Ureter (tissue), 1 donor: ENCODE measurements at regions not wholly inside any gene's neighbourhood (a gene's known extent, or its start where the extent isn't known, plus 50 kb on each side); places are given as distances from the start of the nearest gene placed in this dataset.

ENCODE experiments used
- DNase-seq: peaks from one replicate; pipeline ENCODE4 v3.0.0-alpha.2; 2020; ENCODE audit warnings: low spot score
- donor health status: DM: yes; HTN: yes; CAD: no.

DNA sequence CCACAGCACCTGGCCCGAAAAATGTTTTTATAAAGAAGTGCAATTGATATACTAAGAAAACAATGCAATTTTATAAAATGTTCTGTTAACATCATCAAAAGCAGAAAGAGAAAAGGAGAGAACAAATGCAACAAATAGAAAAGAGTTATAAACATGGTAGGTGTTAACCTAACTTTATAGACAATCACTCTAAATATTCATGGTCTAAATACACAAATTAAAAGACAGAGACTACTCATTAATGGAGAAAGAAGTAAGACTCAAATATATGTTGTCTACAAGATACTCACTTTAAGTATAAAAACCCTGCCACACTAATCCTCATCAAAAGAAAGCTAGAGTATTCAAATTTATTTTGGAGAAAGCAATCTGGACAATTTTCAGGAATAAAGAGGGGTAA lies 425.3 kb upstream of the ANKRD30A start:
- DNase-seq, result no peak

DNA sequence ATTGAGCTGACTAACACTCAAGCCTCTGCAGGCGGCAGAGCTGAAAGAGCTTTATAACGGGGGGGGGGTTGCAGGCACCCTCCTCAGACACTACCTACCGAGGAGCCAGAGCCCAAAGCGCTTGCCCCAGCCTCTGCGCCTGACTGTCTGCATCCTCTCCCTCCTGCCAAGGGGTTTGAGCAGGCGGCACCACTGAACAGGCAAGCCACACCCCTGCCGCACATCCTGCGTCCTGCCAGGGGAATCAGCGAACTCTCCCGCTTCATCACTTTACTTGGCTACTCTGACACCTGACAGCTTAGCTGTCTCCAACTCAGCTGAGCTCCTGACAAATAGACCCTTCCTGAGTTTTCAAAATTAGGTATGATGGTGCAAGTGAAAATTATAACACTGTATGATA lies 432.6 kb upstream of the ANKRD30A start:
- no peak for DNase-seq

DNA sequence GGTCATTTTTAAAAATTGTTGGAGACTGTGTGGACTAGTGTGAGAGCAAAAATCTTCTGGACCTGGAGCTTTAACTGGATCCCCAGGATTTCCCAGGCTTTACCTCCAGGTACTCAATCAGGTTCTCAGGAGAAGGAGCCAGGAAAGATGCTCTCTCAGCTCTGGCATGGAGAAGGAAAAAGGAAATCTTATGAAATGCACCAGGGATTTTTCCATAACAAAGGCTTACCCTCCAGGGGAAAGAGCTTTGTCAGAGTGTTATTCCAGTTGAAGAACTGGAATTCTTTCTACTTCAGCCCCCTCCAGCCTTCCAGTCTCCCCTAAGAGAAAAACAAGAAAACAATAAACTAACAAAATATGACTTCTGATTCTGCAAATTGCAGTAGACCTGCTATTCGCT lies 436.7 kb upstream of the ANKRD30A start:
- no peak for DNase-seq

DNA sequence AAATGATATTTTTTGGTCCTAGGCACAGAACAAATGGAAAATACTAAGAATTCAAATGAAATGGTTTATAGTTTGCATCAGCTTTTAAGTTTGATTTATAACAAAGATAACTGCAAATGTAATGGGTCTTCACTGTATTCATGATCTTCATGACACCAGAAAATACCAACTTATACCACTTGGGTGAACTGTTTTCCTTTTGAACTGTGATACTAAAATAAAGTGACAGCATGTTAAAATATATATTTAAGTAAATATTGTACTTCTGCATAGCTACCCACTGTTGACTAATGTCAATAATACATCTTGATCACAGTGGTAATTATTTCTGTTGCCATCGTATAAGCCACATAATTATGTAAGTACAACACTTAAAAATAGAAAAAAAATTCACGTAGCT lies 442.0 kb upstream of the ANKRD30A start:
- no peak for DNase-seq

DNA sequence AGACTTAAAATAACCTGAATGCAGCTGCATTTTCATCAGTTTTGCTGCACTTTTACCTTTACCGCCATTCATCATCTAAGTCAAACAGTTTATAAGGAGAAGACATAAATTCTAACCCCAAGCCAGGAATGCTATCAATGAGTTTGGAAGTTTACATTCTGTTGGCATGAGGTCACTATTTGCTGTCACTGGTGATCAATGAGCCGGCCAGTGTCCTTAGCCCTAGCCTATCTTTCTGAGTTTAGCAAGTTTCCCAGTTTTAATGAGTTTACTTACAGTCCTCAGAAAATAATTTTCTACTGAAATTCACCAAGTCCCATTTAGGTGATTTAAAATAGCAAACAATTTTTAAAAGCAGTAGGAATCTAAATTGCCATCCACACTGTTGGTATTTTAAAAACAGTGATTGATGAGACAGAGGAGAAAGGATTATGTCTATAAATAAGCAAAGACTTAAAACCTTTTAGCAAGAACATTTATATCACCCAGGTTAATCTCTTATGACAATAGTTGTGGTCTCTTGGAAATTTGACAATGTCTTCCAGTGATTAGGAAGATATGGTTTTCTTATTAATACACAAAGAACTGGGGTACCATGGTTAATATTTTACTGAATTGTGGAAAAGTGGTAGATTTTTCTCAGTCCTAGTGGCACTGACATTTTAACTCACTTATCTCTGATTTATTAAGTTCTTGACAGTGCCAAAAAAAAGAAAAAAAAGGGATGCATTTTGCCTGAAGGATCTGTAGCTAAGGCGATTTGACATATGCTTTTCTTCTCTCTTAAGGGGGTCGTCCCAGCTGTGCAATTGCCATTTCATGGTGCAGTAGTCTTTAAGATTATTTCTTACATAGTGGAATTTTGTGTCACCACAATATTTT lies 443.4 kb upstream of the ANKRD30A start:
- no peak for DNase-seq

DNA sequence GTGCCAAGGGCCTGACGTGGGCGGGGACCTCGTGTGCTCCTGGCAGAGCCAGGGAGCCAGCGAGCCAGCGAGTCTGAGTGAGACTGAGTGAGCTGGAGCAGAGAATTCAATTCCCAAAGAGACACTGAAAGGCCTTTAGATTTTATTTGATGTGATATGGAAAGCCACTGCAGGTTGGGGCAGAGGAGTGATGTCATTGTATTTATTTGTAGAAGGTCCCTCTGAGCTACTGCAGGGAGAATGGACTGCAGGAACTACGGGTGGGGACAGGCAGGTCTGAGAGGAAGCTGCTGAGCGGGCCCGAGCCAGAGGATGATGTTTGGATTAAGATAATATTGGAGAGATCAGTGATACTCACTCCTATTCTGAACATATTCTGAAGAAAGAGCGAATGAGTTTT lies 445.8 kb upstream of the ANKRD30A start:
- no peak for DNase-seq

DNA sequence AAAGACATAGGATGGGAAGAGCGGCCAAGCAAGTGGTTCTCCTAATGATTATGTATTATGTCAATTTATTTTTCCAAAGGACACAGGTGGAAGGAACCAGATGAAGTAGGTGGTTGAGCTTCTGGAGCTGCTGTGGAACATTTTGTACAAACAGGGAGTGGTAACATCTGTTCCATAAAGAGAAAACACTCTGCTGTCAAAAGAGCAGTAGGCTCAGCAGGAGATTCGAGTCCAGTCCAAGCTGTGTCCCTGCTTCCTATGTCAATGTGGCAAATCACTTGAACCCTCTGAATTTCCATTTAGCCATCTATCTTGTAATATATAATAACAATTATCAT lies 448.0 kb upstream of the ANKRD30A start:
- DNase-seq, result no peak

DNA sequence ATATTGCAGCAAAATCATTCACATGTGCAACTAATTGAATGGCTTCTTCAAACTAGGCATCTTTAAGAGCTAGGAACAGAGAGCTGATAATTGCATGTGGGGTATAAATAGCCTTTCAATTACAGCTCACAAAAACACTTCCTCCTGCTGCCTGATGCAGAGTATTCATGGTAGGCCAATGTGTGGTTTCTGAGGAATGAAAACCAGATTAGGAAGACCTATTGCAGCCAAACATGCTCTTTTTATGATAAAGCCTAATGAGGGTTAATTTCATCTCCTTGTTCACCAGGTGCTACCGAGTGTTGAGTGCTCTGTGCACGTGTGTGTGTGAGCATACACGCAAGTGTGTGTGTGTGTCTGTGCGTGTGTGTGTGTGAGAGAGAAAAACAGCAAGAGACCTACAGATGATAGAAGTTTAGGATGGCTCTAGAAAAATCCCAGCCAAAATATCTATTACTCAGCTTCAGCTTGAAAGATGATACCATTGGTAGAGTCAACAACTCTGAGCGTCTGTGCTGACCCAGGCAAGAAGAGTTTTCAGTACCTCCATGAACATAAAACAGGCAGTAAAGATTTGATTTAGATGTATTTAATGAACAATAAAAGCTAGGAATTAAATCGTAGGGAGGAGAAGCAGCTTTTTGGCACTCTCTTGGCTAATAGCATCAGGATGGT lies 448.5 kb upstream of the ANKRD30A start:
- no peak for DNase-seq

DNA sequence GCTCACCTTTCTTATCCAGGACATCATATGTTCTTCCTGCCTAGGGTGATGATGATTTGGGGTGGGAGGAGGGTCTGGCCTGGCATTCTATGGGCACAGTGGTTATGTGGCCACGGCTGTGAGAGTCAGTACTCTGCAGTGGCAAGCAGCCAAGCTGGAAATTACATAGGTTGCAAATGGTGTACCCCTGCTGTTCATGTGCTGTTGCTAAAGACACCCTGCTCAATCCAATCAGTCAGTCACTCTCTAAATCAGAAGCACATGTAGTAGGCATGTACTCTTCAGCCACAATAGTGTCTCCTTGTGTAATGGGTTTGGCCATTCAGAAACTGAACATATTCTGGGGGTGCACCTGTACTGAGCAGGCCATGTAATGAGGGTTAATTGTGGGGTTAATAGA lies 449.1 kb upstream of the ANKRD30A start:
- no peak for DNase-seq

DNA sequence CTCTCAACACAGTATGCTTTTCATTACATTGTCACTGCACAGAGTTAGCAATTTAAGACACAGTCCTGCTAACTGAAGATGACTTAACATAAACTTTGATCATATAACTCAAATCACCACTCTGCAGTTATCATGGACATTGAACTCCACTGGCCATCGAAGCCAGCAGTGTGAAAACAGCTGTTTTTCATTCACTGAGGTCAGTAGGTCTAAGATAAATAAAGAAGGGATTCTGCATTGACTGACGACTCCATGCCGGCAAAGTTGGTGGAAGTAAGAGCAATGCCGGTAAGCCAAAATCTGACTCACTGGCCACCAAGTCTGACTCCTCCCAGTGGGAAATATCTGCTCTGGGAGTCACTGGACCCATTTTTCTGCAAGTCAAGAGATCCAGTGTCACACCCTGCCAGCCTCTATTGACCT lies 449.9 kb upstream of the ANKRD30A start:
- DNase-seq, result no peak

DNA sequence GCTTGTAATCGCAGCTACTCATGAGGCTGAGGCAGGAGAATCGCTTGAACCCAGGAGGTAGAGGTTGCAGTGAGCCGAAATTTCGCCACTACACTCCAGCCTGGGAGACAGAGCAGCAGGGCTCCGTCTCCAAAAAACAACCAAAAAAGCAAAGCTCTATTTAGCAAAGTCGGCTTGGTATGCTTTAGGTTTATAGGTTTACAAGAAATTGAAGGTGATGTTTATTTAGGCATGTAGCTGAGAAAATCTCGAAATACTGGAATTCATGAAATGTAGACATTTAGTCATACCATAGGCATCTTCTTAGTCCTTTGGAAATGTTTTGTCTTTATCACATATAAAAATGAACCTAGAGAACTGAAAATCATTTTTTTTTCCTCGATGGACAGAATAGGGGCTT lies 453.8 kb upstream of the ANKRD30A start:
- no peak for DNase-seq

DNA sequence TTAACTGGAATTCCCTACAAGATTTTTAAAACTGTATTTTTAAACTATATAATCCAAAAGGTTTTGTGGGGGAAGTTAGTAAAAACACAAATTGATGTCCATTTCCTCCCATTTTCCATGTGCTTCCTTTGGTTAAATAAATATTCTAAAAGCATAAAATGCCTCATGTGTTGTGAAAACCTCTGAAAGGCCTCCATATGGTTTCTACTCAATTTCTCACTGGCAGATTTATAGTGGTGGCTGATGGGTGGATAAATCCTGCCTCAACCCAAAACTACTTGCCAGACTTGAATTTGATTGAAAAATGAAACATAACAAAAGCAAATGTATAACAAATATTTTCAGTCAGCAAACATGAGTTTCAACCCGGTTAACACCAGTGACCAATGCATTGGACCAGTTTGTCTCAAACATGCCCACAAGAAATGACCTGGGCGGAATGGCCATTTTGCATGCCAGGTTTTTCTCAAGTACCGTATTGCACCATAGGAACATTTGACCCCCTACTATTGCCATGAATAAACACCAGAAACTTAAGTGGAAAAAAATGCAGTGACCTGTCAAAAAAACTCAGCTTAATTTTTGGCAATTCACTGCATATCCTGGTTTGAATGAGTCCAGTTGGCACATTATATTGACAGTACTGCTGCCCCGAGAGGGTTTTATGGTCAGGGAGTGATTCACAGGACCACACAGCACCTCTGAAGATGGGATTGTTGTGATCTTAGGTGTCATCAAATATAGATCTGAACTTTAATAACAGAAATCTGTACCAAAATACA lies 454.6 kb upstream of the ANKRD30A start:
- DNase-seq, result no peak

DNA sequence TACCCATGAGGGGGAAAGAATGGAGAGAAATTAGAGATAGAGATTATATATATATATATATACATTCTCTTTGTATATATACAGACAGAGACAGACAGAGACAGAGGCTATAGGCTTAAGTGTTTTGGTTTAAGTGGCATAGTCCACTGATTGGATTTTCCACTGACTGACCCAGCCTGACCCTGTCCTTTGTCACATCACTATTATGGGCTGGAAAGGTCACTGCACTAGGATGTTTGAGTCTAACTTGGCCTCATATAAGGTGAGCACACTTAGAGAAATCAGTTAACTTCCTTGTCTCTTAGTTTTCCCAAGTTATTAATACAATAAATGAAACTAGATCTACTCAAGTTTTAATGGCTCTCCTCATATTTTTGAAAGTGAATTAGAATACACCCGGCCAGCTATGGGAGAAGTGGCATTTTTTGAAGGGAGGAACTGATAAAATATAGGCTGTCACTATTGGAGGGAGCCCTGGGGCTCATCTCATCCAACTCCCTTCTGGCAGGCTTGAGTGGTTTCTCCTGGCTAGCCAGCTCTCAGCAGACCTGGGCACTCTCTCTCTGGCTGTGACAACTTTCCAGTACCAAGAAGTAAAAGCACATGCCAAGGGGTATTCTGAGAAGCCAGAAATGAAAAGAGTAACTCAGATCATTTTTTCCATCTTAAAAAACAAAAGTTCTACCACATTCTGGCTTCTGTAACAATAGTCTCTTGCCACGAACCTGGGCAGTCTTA lies 455.6 kb upstream of the ANKRD30A start:
- no peak for DNase-seq

DNA sequence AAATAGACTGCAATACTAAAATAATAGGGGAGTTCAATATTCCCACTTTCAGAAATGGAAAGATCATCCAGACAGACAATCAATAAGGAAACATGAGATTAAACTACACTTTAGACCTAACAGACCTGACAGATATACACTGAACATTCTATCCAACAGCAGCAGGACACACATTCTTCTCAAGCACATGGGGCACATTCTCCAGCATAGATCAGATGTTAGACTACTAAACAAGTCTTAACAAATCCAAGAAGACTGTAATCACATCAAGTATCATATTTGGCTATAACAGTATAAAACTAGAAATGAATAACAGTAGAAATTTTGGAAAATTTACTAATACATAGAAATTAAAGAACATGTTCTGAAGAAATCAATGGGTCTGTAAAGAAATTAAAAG lies 458.9 kb upstream of the ANKRD30A start:
- no peak for DNase-seq

DNA sequence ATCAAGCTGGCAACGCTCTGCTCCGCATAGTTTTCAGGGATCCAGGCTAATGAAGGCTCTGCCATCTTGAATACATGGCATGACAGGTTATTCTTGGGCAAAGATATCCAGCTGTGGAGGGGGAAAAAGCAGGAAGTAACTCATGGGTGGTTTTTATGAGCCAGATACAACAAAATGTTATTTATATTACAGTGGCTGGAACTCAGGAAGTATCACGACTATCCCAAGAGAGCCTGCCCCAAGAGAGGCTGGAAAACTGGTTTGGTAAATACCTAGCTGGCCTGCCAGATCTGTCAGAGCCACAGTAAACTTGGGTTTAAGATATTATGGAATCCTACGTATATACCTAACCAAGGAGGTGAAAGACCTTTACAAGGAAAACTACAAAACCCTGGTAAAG lies 462.8 kb upstream of the ANKRD30A start:
- no peak for DNase-seq

DNA sequence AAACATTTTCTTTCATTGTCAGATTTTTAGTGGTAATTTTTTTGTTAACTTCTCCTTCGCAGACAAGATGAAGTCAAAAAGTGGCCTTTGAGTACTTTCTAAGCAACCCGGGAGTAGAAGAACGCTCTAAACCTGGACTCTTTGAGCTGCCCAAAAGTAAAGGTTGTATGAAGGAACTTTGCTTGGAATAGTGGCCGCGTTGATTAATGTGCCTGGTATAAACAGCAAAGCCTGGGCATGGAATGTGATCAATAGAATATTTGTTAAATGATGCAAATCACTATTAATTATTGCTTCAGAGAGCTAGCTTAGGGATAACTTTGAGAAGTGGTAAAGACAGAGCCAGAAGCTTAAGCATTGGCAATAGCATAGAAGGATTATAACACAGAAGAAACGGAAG lies 475.1 kb upstream of the ANKRD30A start:
- DNase-seq, result no peak

DNA sequence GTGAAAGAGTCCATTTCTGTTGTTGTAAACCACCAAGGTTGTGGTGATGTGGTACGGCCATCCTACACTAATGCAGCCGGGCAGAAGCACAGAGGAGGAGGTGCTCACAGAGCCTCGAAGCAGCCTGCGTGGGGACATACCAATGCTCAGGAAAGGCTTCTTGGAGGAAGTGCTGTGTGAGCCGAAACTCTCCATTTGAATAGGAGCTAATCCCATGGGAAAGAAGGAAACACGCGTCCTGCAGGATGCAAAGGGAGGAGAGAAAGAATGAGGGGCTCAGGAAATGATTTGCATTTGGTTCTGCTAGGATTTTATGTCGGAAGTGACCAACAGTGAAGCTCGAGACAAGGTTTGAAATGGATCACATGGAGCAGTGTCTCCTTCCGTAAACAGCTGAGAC lies 477.9 kb upstream of the ANKRD30A start:
- DNase-seq, result no peak

DNA sequence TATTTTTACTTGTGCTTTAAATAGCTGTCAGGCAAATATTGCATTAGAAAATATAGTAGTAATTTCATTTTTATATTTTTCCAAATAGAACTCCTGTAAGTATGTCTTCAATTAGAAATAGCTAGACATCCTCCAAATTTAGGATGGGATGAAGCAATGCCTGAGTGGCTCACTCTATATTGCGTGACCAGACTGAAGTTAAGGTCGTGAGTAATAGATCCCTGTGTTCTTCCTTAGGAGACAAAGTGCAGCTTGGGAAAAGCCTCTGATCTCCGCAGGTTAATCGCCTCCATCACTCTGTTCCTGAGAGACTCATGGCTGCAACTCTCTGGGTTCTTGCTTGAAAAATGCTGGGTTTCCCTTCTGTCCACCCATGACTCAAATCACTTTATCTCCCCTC lies 484.8 kb upstream of the ANKRD30A start:
- no peak for DNase-seq

DNA sequence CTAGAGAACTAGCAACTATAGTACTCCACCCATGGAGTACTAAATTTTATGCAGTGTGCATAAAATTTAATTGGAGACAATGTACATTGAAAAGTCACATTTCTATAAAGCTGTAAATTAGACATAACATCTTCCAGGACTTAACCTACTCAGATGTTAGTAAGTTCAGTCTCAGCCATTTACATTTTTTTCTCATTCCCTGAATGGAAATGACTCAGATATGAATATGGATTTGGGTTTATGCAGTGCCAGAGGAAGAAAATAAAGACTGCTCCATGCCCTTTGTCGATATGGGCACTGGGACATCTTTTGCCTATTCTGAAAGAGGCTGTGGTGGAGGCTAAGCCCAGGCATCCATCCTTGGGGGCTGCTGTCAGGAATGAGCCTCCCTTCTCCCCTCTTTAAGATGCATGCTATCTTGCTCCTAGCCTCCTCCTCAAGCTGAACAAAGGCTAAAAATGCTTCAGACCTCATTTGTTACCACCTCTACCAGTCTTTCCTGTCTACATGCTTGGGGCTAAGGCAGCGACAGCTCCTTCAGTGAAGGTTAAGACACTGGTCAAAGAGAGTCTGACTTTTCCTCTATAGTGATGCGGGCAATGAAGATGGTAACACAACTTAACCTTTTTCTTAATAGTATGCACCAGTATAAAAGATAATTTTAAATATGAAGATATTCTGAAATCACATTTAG lies 486.8 kb upstream of the ANKRD30A start:
- DNase-seq, result no peak

DNA sequence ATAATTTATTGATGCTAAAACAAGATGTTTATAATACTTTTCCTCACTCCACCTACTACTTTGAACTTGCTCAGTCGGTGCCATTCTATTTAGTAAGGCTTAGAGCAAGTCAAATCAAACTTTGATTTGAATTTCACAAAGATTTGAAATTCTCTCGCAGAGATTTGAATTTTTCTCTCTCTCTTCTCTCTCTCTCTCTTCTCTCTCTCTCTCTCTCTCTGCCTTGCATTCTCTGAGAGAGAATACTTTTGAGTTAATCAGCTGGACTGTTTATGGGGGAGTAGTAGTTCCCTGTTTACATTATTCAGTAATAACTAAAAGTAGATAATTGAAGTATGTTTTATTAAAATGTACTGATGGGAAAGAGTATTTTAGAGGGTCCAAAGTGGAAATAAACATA lies 488.5 kb upstream of the ANKRD30A start:
- no peak for DNase-seq

DNA sequence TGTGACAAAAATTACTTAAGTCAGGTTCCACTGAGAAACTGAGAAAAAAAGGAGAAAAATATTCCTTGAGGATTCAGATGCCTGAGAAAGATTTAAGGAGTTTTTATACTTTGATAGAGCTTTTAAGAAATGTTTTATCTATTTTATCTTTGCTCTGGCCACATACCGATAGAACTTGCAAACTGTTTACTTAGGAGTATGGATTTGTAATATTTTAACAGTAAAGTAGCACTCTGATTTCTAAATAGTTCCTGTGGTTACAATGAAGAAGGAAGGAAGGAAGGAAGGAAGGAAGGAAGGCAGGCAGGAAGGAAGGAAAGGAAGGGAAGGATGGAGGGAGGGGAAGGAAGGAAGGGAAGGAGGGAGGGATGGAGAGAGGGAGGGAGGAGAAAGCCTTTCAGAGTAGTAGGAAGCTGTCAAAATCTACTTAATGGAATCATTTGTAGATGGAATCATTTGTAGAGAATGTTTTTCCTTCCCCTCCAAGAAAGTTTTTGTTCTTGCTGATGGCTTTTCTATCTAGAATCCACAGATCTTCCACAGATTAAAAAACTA lies 489.0 kb upstream of the ANKRD30A start:
- DNase-seq, result no peak
